Prostate gland (tissue), 2 donors: ENCODE measurements at regions not wholly inside any gene's neighbourhood (a gene's known extent, or its start where the extent isn't known, plus 50 kb on each side); places are given as distances from the start of the nearest gene placed in this dataset.
"Not testable (repeated sequence)": the region's sequence is repeated elsewhere in the genome, so short reads cannot be mapped to it uniquely, and the experiment has no call there.

ENCODE experiments used
- DNase-seq: peaks from one replicate; pipeline ENCODE4 v3.0.0-alpha.2; 2019; ENCODE audit warnings: low spot score
- H3K27ac ChIP-seq, 2 donors: fragments of 200-600 bp; sonication (generic); 2 replicates each; pipeline ENCODE4 v1.5.1; 2017 to 2019
- H3K27me3 ChIP-seq: fragments of 200-600 bp; sonication (generic); replicated peaks from 2 replicates; pipeline ENCODE4 v1.5.1; 2019; ENCODE audit not compliant: insufficient read depth
- H3K36me3 ChIP-seq, 2 donors: fragments of 200-600 bp; sonication (generic); 1 replicate in 1 of 2; 2 replicates in 1 of 2; pipeline versions ENCODE4 v1.5.1 to v1.8.1; 2017 to 2019
- H3K4me1 ChIP-seq: fragments of 200-600 bp; sonication (generic); replicated peaks from 2 replicates; pipeline ENCODE4 v1.5.1; 2019
- H3K4me3 ChIP-seq, 2 donors: fragments of 200-600 bp; sonication (generic); 2 replicates each; pipeline ENCODE4 v1.5.1; 2017 to 2019
- H3K9me3 ChIP-seq: fragments of 200-600 bp; sonication (generic); 2 replicates; pipeline ENCODE4 v1.5.1; 2017
- CTCF ChIP-seq, 4 experiments: fragments of 200-600 bp in 2 of 4; fragments of 450-650 bp in 2 of 4; sonication (generic) in 2 of 4; IDR thresholded peaks; 1 replicate in 3 of 4; 2 replicates in 1 of 4; pipeline ENCODE4 v1.5.1; 2016 to 2019; ENCODE audit warnings: antibody characterized with exemption in 4 of 4, mild to moderate bottlenecking in 2 of 4, moderate library complexity in 2 of 4
- POLR2A ChIP-seq: fragments of 450-650 bp; IDR thresholded peaks from one replicate; pipeline ENCODE4 v1.6.1; 2016; ENCODE audit warnings: antibody characterized with exemption, mild to moderate bottlenecking
- POLR2AphosphoS5 ChIP-seq: sonication (generic); formaldehyde crosslinking; IDR thresholded peaks from one replicate; pipeline ENCODE4 v1.6.1; 2017; ENCODE audit warnings: antibody characterized with exemption
- WGBS: methylation state at CpG from one replicate; pipeline ENCODE4 v1.1.5; 2018; 5-methylcytosine and 5-hydroxymethylcytosine counted together
- intact Hi-C: fragments of 100-400 bp; cut with DNase I; formaldehyde crosslinking; loops from one replicate; pipeline ENCODE4 v1.14.2; 2022

- no peak for DNase-seq
- TF ChIP-seq POLR2A (no peak), CTCF (IDR thresholded peaks at IDR 0.05) (no peak), POLR2AphosphoS5 (no peak)
- WGBS = 70% methylated on average over 4 of the region's 4 CpGs
These were observed 117.6 kb upstream of the NDST3 start for GRCh38 chr4:117916728-117917127.

GRCh38 chr4:117922311-117922710 is 112.0 kb upstream of the NDST3 start:
- 60% methylated on average over 9 of the region's 9 CpGs for WGBS
- H3K27ac ChIP-seq, H3K4me1 ChIP-seq, DNase-seq, intact Hi-C loops, H3K27me3 ChIP-seq, H3K36me3 ChIP-seq, H3K9me3 ChIP-seq, H3K4me3 ChIP-seq: not testable (repeated sequence)

More at GRCh38 chr4:117916728-117917127, 117.6 kb upstream of the NDST3 start:
- no peak overlapping the region for H3K27ac ChIP-seq
- intact Hi-C loops = no loop called here
- H3K27me3 ChIP-seq = no peaks in the 10 kb centered on the region
- H3K4me3 ChIP-seq = no peak overlapping the region
- no peaks in the 10 kb centered on the region for H3K36me3 ChIP-seq
- H3K9me3 ChIP-seq = no peaks in the 10 kb centered on the region
- no peaks in the 10 kb centered on the region for H3K4me1 ChIP-seq

GRCh38 chr4:117927823-117928222 is 106.5 kb upstream of the NDST3 start:
- H3K4me1 ChIP-seq, intact Hi-C loops: not testable (repeated sequence)
- 95% methylated on average over 2 of the region's 2 CpGs for WGBS

GRCh38 chr4:117941611-117942010 is 92.7 kb upstream of the NDST3 start:
- Histone ChIP-seq H3K27ac (no peak overlapping the region), H3K4me3 (no peak overlapping the region), H3K27me3 (no peaks in the 10 kb centered on the region), H3K36me3 (no peaks in the 10 kb centered on the region), H3K9me3 (no peaks in the 10 kb centered on the region), H3K4me1 (no peaks in the 10 kb centered on the region)
- 58% methylated on average over 5 of the region's 5 CpGs for WGBS
- DNase-seq = no peak
- TF ChIP-seq CTCF (IDR thresholded peaks at IDR 0.05) (no peak), POLR2A (no peak), POLR2AphosphoS5 (no peak)
- intact Hi-C loops = no loop called here

More at GRCh38 chr4:117927823-117928222, 106.5 kb upstream of the NDST3 start:
- not testable (repeated sequence) for H3K36me3 ChIP-seq, DNase-seq, H3K9me3 ChIP-seq, H3K4me3 ChIP-seq, H3K27me3 ChIP-seq, H3K27ac ChIP-seq

- no peak overlapping the region for H3K27ac ChIP-seq
- H3K27me3 ChIP-seq = no peaks in the 10 kb centered on the region
- no peaks in the 10 kb centered on the region for H3K36me3 ChIP-seq
- intact Hi-C loops = no loop called here
- WGBS = 63% methylated on average over 3 of the region's 3 CpGs
- no peak overlapping the region for H3K4me3 ChIP-seq
- no peaks in the 10 kb centered on the region for H3K9me3 ChIP-seq
- DNase-seq = no peak
- no peak for TF ChIP-seq POLR2A
- TF ChIP-seq CTCF (IDR thresholded peaks at IDR 0.05) = no peak
- TF ChIP-seq POLR2AphosphoS5 = no peak
- H3K4me1 ChIP-seq = no peaks in the 10 kb centered on the region
These were observed 84.7 kb upstream of the NDST3 start for GRCh38 chr4:117949621-117950020.

GRCh38 chr4:117957571-117957970 is 76.7 kb upstream of the NDST3 start:
- no peak overlapping the region for H3K4me3 ChIP-seq
- H3K36me3 ChIP-seq = no peaks in the 10 kb centered on the region
- no peak for TF ChIP-seq CTCF (IDR thresholded peaks at IDR 0.05)
- no peak for TF ChIP-seq POLR2A
- TF ChIP-seq POLR2AphosphoS5 = no peak
- no peaks in the 10 kb centered on the region for H3K4me1 ChIP-seq
- H3K9me3 ChIP-seq = no peaks in the 10 kb centered on the region
- DNase-seq = no peak
- H3K27me3 ChIP-seq = no peaks in the 10 kb centered on the region
- intact Hi-C loops = no loop called here
- H3K27ac ChIP-seq = no peak overlapping the region
